Mucosa of descending colon (tissue), 3 donors: ENCODE measurements at regions not wholly inside any gene's neighbourhood (a gene's known extent, or its start where the extent isn't known, plus 50 kb on each side); places are given as distances from the start of the nearest gene placed in this dataset.

Source experiments
- ATAC-seq: fragments of 200-7000 bp; cut with Tn5 transposase; one replicate; pipeline ENCODE4 v1.9.1; 2020; ENCODE audit warnings: mild to moderate bottlenecking, moderate library complexity
- DNase-seq, 3 donors: peaks; one replicate each; pipeline ENCODE4 v3.0.0-alpha.2; 2020
- H3K36me3 ChIP-seq: fragments of 200-600 bp; one replicate; pipeline ENCODE4 v1.8.0; 2021; ENCODE audit warnings: low read depth, mild to moderate bottlenecking
- H3K4me1 ChIP-seq: fragments of 200-600 bp; one replicate; pipeline ENCODE4 v1.8.0; 2021; ENCODE audit warnings: low read depth, mild to moderate bottlenecking
- H3K4me3 ChIP-seq: fragments of 200-600 bp; one replicate; pipeline ENCODE4 v1.8.0; 2021; ENCODE audit warnings: mild to moderate bottlenecking
- H3K9me3 ChIP-seq: fragments of 200-600 bp; one replicate; pipeline ENCODE4 v1.8.0; 2021; ENCODE audit warnings: mild to moderate bottlenecking
- CTCF ChIP-seq: fragments of 200-600 bp; IDR thresholded peaks from one replicate; pipeline ENCODE4 v1.8.0; 2022; ENCODE audit warnings: antibody characterized with exemption, mild to moderate bottlenecking
- intact Hi-C, 2 donors: fragments of 100-400 bp; cut with DNase I in 1 of 2; cut with micrococcal nuclease in 1 of 2; formaldehyde crosslinking; loops; one replicate each; pipeline versions ENCODE4 v1.11.0 to v1.11.1; 2022; cut with DNase I, micrococcal nuclease
- donor health status: DM: no; HTN: no; CAD: no; lungs with moderate emphysema.
- donor health status: DM: no; HTN: no; CAD: no.
- donor health status: DM: no; HTN: yes; CAD: no.

GRCh38 chr3:127374086-127375010 lies 86.5 kb upstream of the PRR20G start:
- intact Hi-C loops = no loop called here
- H3K9me3 ChIP-seq = no peaks in the 10 kb centered on the region
- peak; percentile 42 for ATAC-seq
- no peak overlapping the region for H3K4me3 ChIP-seq
- no peaks in the 10 kb centered on the region for H3K36me3 ChIP-seq
- H3K4me1 ChIP-seq = no peaks in the 10 kb centered on the region
- DNase-seq = peak in 2 of 3 donors; percentile 42 to 50
- no peak for TF ChIP-seq CTCF

- DNase-seq (no peak), ATAC-seq (no peak)
- Histone ChIP-seq H3K9me3 (no peaks in the 10 kb centered on the region), H3K36me3 (no peaks in the 10 kb centered on the region), H3K4me3 (no peak overlapping the region), H3K4me1 (no peaks in the 10 kb centered on the region)
- no peak for TF ChIP-seq CTCF
- intact Hi-C loops = no loop called here
These were observed 85.7 kb upstream of the PRR20G start for GRCh38 chr3:127373441-127374085.

GRCh38 chr3:127371846-127372245 lies 84.0 kb upstream of the PRR20G start:
- intact Hi-C loops = no loop called here

GRCh38 chr3:127371334-127371733 lies 83.5 kb upstream of the PRR20G start:
- Histone ChIP-seq H3K36me3 (no peaks in the 10 kb centered on the region), H3K9me3 (no peaks in the 10 kb centered on the region), H3K4me3 (no peak overlapping the region), H3K4me1 (no peaks in the 10 kb centered on the region)
- intact Hi-C loops = no loop called here
- ATAC-seq = no peak
- TF ChIP-seq CTCF = no peak
- no peak for DNase-seq

More at GRCh38 chr3:127371846-127372245, 84.0 kb upstream of the PRR20G start:
- no peaks in the 10 kb centered on the region for H3K4me1 ChIP-seq
- no peak overlapping the region for H3K4me3 ChIP-seq
- DNase-seq = no peak
- TF ChIP-seq CTCF = no peak
- ATAC-seq = no peak
- no peaks in the 10 kb centered on the region for H3K9me3 ChIP-seq
- H3K36me3 ChIP-seq = no peaks in the 10 kb centered on the region

GRCh38 chr3:127370906-127371305 lies 83.1 kb upstream of the PRR20G start:
- DNase-seq (no peak), ATAC-seq (no peak)
- intact Hi-C loops = no loop called here
- H3K36me3 ChIP-seq = no peaks in the 10 kb centered on the region
- TF ChIP-seq CTCF = no peak
- H3K9me3 ChIP-seq = no peaks in the 10 kb centered on the region
- H3K4me3 ChIP-seq = no peak overlapping the region
- H3K4me1 ChIP-seq = no peaks in the 10 kb centered on the region
